H1 (cell line): ENCODE measurements at regions not wholly inside any gene's neighbourhood (a gene's known extent, or its start where the extent isn't known, plus 50 kb on each side); places are given as distances from the start of the nearest gene placed in this dataset.

Source experiments
- CTCF ChIA-PET: fragments of 300-600 bp; sonication (Branson Sonifier 250); formaldehyde crosslinking; loops from one replicate; lab custom pipeline; 2021; ENCODE audit not compliant: partially characterized antibody; lab: Charles Lee
- POLR2A ChIA-PET: fragments of 300-600 bp; sonication (Branson Sonifier 250); formaldehyde crosslinking; loops from one replicate; lab custom pipeline; 2021; ENCODE audit warnings: inconsistent platforms; ENCODE audit not compliant: partially characterized antibody; lab: Charles Lee
- DNase-seq, 2 experiments: peaks; one replicate each; pipeline versions ENCODE4 v3.0.0 to v3.0.0-alpha.2; 2010 to 2022; ENCODE audit warnings: low spot score in 2 of 2, low read depth in 1 of 2, mixed read lengths in 1 of 2
- FAIRE-seq: peaks from 2 replicates; lab custom pipeline; 2011; peaks lifted over from hg19 to GRCh38; lab: Jason Lieb, UNC
- H2AFZ ChIP-seq: 2 replicates; pipeline ENCODE4 v1.8.1; 2012; ENCODE audit warnings: low read length, inconsistent platforms
- H2AK5ac ChIP-seq: 2 replicates; pipeline ENCODE4 v1.6.1; 2013; ENCODE audit warnings: low read depth, low read length
- H2BK120ac ChIP-seq: replicated peaks from 2 replicates; pipeline ENCODE3; 2013; ENCODE audit warnings: low read depth, low read length, inconsistent platforms
- H2BK12ac ChIP-seq: 2 replicates; pipeline ENCODE4 v1.6.1; 2013; ENCODE audit warnings: low read depth, low read length
- H2BK15ac ChIP-seq: 2 replicates; pipeline ENCODE4 v1.6.1; 2013; ENCODE audit warnings: low read length
- H2BK20ac ChIP-seq: 2 replicates; pipeline ENCODE4 v1.6.1; 2013; ENCODE audit warnings: low read length
- H2BK5ac ChIP-seq: 2 replicates; pipeline ENCODE4 v1.6.1; 2013; ENCODE audit warnings: low read depth, low read length
- H3K14ac ChIP-seq: 2 replicates; pipeline ENCODE4 v1.6.1; 2013; ENCODE audit warnings: inconsistent platforms; ENCODE audit not compliant: insufficient read length
- H3K18ac ChIP-seq: 2 replicates; pipeline ENCODE4 v1.6.1; 2013; ENCODE audit warnings: low read length; ENCODE audit errors: extremely low read depth
- H3K23ac ChIP-seq: 2 replicates; pipeline ENCODE4 v1.6.1; 2013; ENCODE audit warnings: inconsistent platforms; ENCODE audit not compliant: insufficient read length
- H3K23me2 ChIP-seq: 2 replicates; pipeline ENCODE4 v1.6.1; 2013; ENCODE audit warnings: low read depth, low read length
- H3K27ac ChIP-seq: 2 replicates; pipeline ENCODE4 v1.6.1; 2011; ENCODE audit warnings: low read depth, low read length, inconsistent platforms
- H3K27me3 ChIP-seq, 4 experiments: replicated peaks in 1 of 4; 1 replicate in 1 of 4; 2 replicates in 3 of 4; pipeline versions ENCODE4 v1.6.1 to v1.8.1; 2011 to 2013; ENCODE audit warnings: low read length in 3 of 4, mild to moderate bottlenecking in 3 of 4, inconsistent platforms in 2 of 4, mixed read lengths in 2 of 4, moderate library complexity in 1 of 4; ENCODE audit not compliant: control insufficient read depth in 3 of 4, insufficient read depth in 3 of 4; ENCODE audit errors: extremely low read depth in 1 of 4
- H3K36me3 ChIP-seq, 4 experiments: 2 replicates each; pipeline versions ENCODE4 v1.6.1 to v1.8.1; 2011 to 2013; ENCODE audit warnings: mild to moderate bottlenecking in 4 of 4, low read length in 3 of 4, moderate library complexity in 2 of 4, control low read depth in 1 of 4, inconsistent platforms in 1 of 4; ENCODE audit not compliant: insufficient read depth in 4 of 4, control insufficient read depth in 2 of 4
- H3K4ac ChIP-seq: replicated peaks from 2 replicates; pipeline ENCODE3; 2013; ENCODE audit warnings: low read length, low read depth, mixed read lengths, inconsistent platforms; ENCODE audit not compliant: insufficient read length
- H3K4me1 ChIP-seq, 4 experiments: replicated peaks in 1 of 4; 1 replicate in 1 of 4; 2 replicates in 3 of 4; pipeline versions ENCODE4 v1.6.1 to v1.8.1; 2011 to 2013; ENCODE audit warnings: low read length in 3 of 4, inconsistent platforms in 2 of 4, mixed read lengths in 1 of 4; ENCODE audit not compliant: insufficient read depth in 4 of 4, control insufficient read depth in 3 of 4
- H3K4me2 ChIP-seq, 2 experiments: 2 replicates each; pipeline versions ENCODE4 v1.6.1 to v1.8.1; 2011 to 2013; ENCODE audit warnings: low read depth in 2 of 2, low read length in 2 of 2, control low read depth in 1 of 2, inconsistent platforms in 1 of 2, mild to moderate bottlenecking in 1 of 2; ENCODE audit not compliant: insufficient read depth in 1 of 2
- H3K4me3 ChIP-seq, 4 experiments: fragments of 200-600, 300-600 bp in 1 of 4; sonication (generic), shearing (Covaris generic), sonication (Bioruptor Twin) in 1 of 4; 2 replicates each; pipeline versions ENCODE4 v1.5.1 to v1.8.1; 2011 to 2016; ENCODE audit warnings: low read length in 4 of 4, low read depth in 3 of 4, control low read depth in 2 of 4, inconsistent platforms in 2 of 4, mild to moderate bottlenecking in 2 of 4, mixed read lengths in 1 of 4, moderate library complexity in 1 of 4; ENCODE audit not compliant: insufficient read depth in 2 of 4; ENCODE audit errors: extremely low read depth in 1 of 4
- H3K56ac ChIP-seq: replicated peaks from 2 replicates; pipeline ENCODE3; 2013; ENCODE audit warnings: low read depth, mild to moderate bottlenecking, mixed read lengths, low read length, inconsistent platforms; ENCODE audit not compliant: insufficient read length
- H3K79me1 ChIP-seq: 2 replicates; pipeline ENCODE4 v1.6.1; 2013; ENCODE audit warnings: low read depth, low read length, control low read depth
- H3K79me2 ChIP-seq, 2 experiments: 2 replicates each; pipeline versions ENCODE4 v1.6.1 to v1.8.1; 2012 to 2013; ENCODE audit warnings: low read length in 2 of 2, mild to moderate bottlenecking in 2 of 2, inconsistent platforms in 1 of 2; ENCODE audit not compliant: insufficient read depth in 2 of 2, control insufficient read depth in 1 of 2
- H3K9ac ChIP-seq, 4 experiments: replicated peaks in 1 of 4; 1 replicate in 1 of 4; 2 replicates in 3 of 4; pipeline versions ENCODE4 v1.6.1 to v1.8.1; 2011 to 2013; ENCODE audit warnings: low read depth in 3 of 4, low read length in 3 of 4, control low read depth in 2 of 4, mild to moderate bottlenecking in 2 of 4, moderate library complexity in 2 of 4, inconsistent platforms in 1 of 4; ENCODE audit errors: extremely low read depth in 1 of 4
- H3K9me3 ChIP-seq, 2 experiments: 2 replicates each; pipeline versions ENCODE4 v1.6.1 to v1.8.1; 2012 to 2013; ENCODE audit warnings: mild to moderate bottlenecking in 2 of 2, moderate library complexity in 2 of 2, control low read depth in 1 of 2, inconsistent platforms in 1 of 2, low read depth in 1 of 2, low read length in 1 of 2, mixed read lengths in 1 of 2; ENCODE audit not compliant: insufficient read depth in 2 of 2
- H4K20me1 ChIP-seq, 2 experiments: replicated peaks in 1 of 2; 2 replicates each; pipeline versions ENCODE3 to v1.8.1; 2011 to 2013; ENCODE audit warnings: inconsistent platforms in 2 of 2, low read length in 2 of 2, mild to moderate bottlenecking in 1 of 2; ENCODE audit not compliant: insufficient read depth in 2 of 2, control insufficient read depth in 1 of 2
- H4K5ac ChIP-seq: 2 replicates; pipeline ENCODE4 v1.6.1; 2013; ENCODE audit warnings: low read length, low read depth, mixed read lengths, inconsistent platforms; ENCODE audit not compliant: insufficient read length
- H4K8ac ChIP-seq: 2 replicates; pipeline ENCODE4 v1.8.0; 2013; ENCODE audit warnings: mild to moderate bottlenecking, moderate library complexity, low read length, inconsistent platforms; ENCODE audit not compliant: insufficient read depth; ENCODE audit errors: extremely low read depth
- H4K91ac ChIP-seq: replicated peaks from 2 replicates; pipeline ENCODE3; 2013; ENCODE audit warnings: low read length, mixed read lengths, inconsistent platforms; ENCODE audit not compliant: insufficient read length
- CEBPB ChIP-seq: IDR thresholded peaks from 2 replicates; pipeline ENCODE4 v1.6.1; 2012; ENCODE audit warnings: low read depth, low read length
- JUND ChIP-seq: IDR thresholded peaks from 2 replicates; pipeline ENCODE4 v1.6.1; 2011; ENCODE audit warnings: mild to moderate bottlenecking, improper control_type of control experiment, low read length
- KDM5A ChIP-seq: fragments of 200-600 bp; IDR thresholded peaks from 2 replicates; pipeline ENCODE4 v1.7.1; 2012; ENCODE audit warnings: mild to moderate bottlenecking, low read length, inconsistent platforms, mixed read lengths
- SIRT6 ChIP-seq: IDR thresholded peaks from one replicate; pipeline ENCODE4 v1.7.1; 2012; ENCODE audit warnings: low read length, inconsistent platforms
- YY1 ChIP-seq: IDR thresholded peaks from 2 replicates; pipeline ENCODE4 v1.6.1; 2011; ENCODE audit warnings: low read depth, mild to moderate bottlenecking, low read length
- WGBS, 2 experiments: shearing (Covaris generic) in 1 of 2; methylation state at CpG; one replicate each; pipeline versions ENCODE4 v1.1.6 to v1.1.7; 2013 to 2015; ENCODE audit warnings: low lambda C conversion rate in 2 of 2, mixed read lengths in 2 of 2, inconsistent platforms in 1 of 2, low coverage in 1 of 2, missing lambda C conversion rate in 1 of 2; ENCODE audit not compliant: insufficient replicate concordance in 2 of 2, insufficient coverage in 1 of 2, insufficient read length in 1 of 2; ENCODE audit errors: extremely low coverage in 1 of 2, missing lambda C conversion rate in 1 of 2; 5-methylcytosine and 5-hydroxymethylcytosine counted together

DNA sequence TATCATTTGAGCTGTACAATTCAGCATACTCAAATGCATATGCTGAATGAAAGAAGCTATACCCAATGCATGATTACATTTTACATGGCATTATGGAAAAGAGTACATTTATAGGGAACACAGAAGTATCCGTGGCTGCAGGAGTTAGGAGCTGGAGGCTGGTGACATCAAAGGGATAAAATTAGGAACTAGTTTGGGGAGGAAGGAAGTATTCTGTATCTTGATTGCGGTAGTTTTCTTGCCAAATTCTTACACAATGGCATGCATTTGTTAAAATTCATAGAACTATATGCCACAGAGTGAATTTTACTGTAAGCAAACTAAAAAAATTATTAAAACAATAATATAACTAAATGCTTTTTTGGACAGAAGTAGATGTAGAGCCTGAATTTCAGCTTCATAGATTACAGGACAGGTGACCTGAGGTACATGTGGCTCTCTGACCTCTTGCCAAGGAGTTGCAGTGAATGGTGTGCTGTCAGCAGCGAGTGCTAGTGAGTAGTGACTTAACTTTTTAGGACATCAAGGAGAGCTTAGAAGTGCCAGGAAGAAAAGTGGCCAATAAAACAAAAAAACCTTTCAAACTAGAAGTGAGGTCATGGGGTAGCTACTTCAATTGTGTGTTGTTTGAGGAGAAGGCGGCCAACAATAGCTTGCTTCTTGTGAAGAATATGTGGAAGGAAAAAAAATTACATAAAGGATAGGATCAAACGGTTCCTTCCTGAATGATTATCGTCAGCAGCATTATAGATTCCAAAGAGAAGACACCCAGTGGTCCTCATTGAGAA is 514.9 kb upstream of the CLINT1 start:
- POLR2A ChIA-PET, result no interaction called here
- H4K91ac ChIP-seq, result no peak overlapping the region

More for the DNA sequence above, 514.9 kb upstream of the CLINT1 start:
- Histone ChIP-seq H3K9me3 (peaks cover 0 to 6% of the 10 kb centered on the region in 2 experiments; a peak in 1 of 4 replicates), H3K4ac (no peak overlapping the region), H2BK15ac (no peak overlapping the region), H3K9ac (no peak overlapping the region), H3K23me2 (no peaks in the 10 kb centered on the region; the same call in 1 of the 2 replicates), H3K4me1 (peaks cover 0 to 4% (median 0%) of the 10 kb centered on the region in 4 experiments; a peak in 1 of 7 replicates)
- 85% methylated on average over 6 of the region's 6 CpGs; no CpG with 5 or more reads in 1 of the 2 experiments for WGBS, 2 experiments
- no peak for TF ChIP-seq JUND
- no peak for TF ChIP-seq SIRT6
- no peak for TF ChIP-seq CEBPB
- TF ChIP-seq YY1, result no peak
- no peak for TF ChIP-seq KDM5A
- TF ChIP-seq, all 59 proteins: peak for 0
- Histone ChIP-seq H3K79me1 (no peaks in the 10 kb centered on the region), H3K4me2 (no peak overlapping the region), H3K4me3 (no peak overlapping the region), H2BK20ac (no peak overlapping the region), H4K5ac (no peak overlapping the region), H3K36me3 (no peaks in the 10 kb centered on the region), H3K27me3 (no peaks in the 10 kb centered on the region), H3K14ac (no peak overlapping the region), H2AFZ (no peak overlapping the region), H3K23ac (no peak overlapping the region), H2BK5ac (no peak overlapping the region), H2AK5ac (no peak overlapping the region), H3K56ac (no peak overlapping the region), H2BK12ac (no peak overlapping the region), H3K79me2 (no peaks in the 10 kb centered on the region), H3K18ac (no peak overlapping the region), H2BK120ac (no peak overlapping the region), H4K20me1 (no peaks in the 10 kb centered on the region), H3K27ac (no peak overlapping the region), H4K8ac (no peak overlapping the region)
- CTCF ChIA-PET, result interaction anchor here (1.5 kb wide), 1 partner anchor 16 kb away, joined by 4 read pairs; no protein-coding TSS in a partner anchor
- DNase-seq (no peak), FAIRE-seq (no peak)
